ENCODE measurements at regions not wholly inside any gene's neighbourhood (a gene's known extent, or its start where the extent isn't known, plus 50 kb on each side); places are given as distances from the start of the nearest gene placed in this dataset.
"Not testable (repeated sequence)": the region's sequence is repeated elsewhere in the genome, so short reads cannot be mapped to it uniquely, and the experiment has no call there.

GRCh38 chr11:115611343-115611742, 107.1 kb upstream of the CADM1 start:
- H3K27me3 ChIP-seq (replicated peaks; ENCODE audit: control insufficient read depth, insufficient read depth, low read length): 0 out of 2 replicates have a peak, but pooled peaks cover 2% of the 10 kb centered on the region
- peaks cover 7% of the 10 kb centered on the region for H3K4me1 Mint-ChIP-seq (ENCODE audit: low read depth, unreplicated experiment)
- H3K36me3 ChIP-seq (ENCODE audit: control insufficient read depth, insufficient read depth, low read length): no peaks in the 10 kb centered on the region
- DNase-seq: no peak
- H3K27me3 Mint-ChIP-seq (ENCODE audit: insufficient read depth, unreplicated experiment): peaks cover 8% of the 10 kb centered on the region
- no peaks in the 10 kb centered on the region for H3K36me3 Mint-ChIP-seq (ENCODE audit: insufficient read depth, unreplicated experiment)
- H3K9me3 Mint-ChIP-seq (ENCODE audit: unreplicated experiment): no peaks in the 10 kb centered on the region
- intact Hi-C loops (cut with micrococcal nuclease; ENCODE audit: unreplicated experiment): no loop called here
- no peak for TF ChIP-seq CTCF (IDR thresholded peaks at IDR 0.05; ENCODE audit: insufficient read depth in 1 of 2, low read depth in 1 of 2, low read length in 1 of 2, severe bottlenecking in 1 of 2, unreplicated experiment in 1 of 2)
- BruUV-seq (replicated peaks): no TSS peak
- POLR2A ChIA-PET: no interaction called here
- H3K4me3 ChIP-seq (ENCODE audit: low read depth, low read length): no peak overlapping the region
- no peaks in the 10 kb centered on the region for H3K9me3 ChIP-seq
- no peak overlapping the region for H3K27ac Mint-ChIP-seq (ENCODE audit: unreplicated experiment)
- no peaks in the 10 kb centered on the region for H3K4me1 ChIP-seq
- H3K4me3 Mint-ChIP-seq (ENCODE audit: unreplicated experiment): no peak overlapping the region
- CTCF ChIA-PET: no interaction called here

GRCh38 chr11:115610908-115611307, 106.7 kb upstream of the CADM1 start:
- no peaks in the 10 kb centered on the region for H3K4me1 ChIP-seq
- no peak overlapping the region for H3K27ac Mint-ChIP-seq (ENCODE audit: unreplicated experiment)
- H3K36me3 ChIP-seq (ENCODE audit: control insufficient read depth, insufficient read depth, low read length): no peaks in the 10 kb centered on the region
- no peaks in the 10 kb centered on the region for H3K36me3 Mint-ChIP-seq (ENCODE audit: insufficient read depth, unreplicated experiment)
- peaks cover 7% of the 10 kb centered on the region for H3K4me1 Mint-ChIP-seq (ENCODE audit: low read depth, unreplicated experiment)
- H3K27me3 Mint-ChIP-seq (ENCODE audit: insufficient read depth, unreplicated experiment): peaks cover 8% of the 10 kb centered on the region
- H3K9me3 ChIP-seq: no peaks in the 10 kb centered on the region
- no TSS peak for BruUV-seq (replicated peaks)
- ChIA-PET POLR2A (no interaction called here), CTCF (no interaction called here)
- 0 out of 2 replicates have a peak, but pooled peaks cover 2% of the 10 kb centered on the region for H3K27me3 ChIP-seq (replicated peaks; ENCODE audit: control insufficient read depth, insufficient read depth, low read length)
- no peak overlapping the region for H3K4me3 ChIP-seq (ENCODE audit: low read depth, low read length)
- TF ChIP-seq CTCF (IDR thresholded peaks at IDR 0.05; ENCODE audit: insufficient read depth in 1 of 2, low read depth in 1 of 2, low read length in 1 of 2, severe bottlenecking in 1 of 2, unreplicated experiment in 1 of 2): no peak
- H3K9me3 Mint-ChIP-seq (ENCODE audit: unreplicated experiment): no peaks in the 10 kb centered on the region
- H3K4me3 Mint-ChIP-seq (ENCODE audit: unreplicated experiment): no peak overlapping the region
- intact Hi-C loops (cut with micrococcal nuclease; ENCODE audit: unreplicated experiment): no loop called here
- DNase-seq: no peak

GRCh38 chr11:115610234-115610633, 106.0 kb upstream of the CADM1 start:
- CTCF ChIA-PET; H3K9me3 Mint-ChIP-seq (ENCODE audit: unreplicated experiment); BruUV-seq (replicated peaks); POLR2A ChIA-PET; H3K27me3 Mint-ChIP-seq (ENCODE audit: insufficient read depth, unreplicated experiment); H3K9me3 ChIP-seq; H3K27ac Mint-ChIP-seq (ENCODE audit: unreplicated experiment); H3K4me1 ChIP-seq; H3K36me3 Mint-ChIP-seq (ENCODE audit: insufficient read depth, unreplicated experiment); intact Hi-C loops (cut with micrococcal nuclease; ENCODE audit: unreplicated experiment); H3K4me1 Mint-ChIP-seq (ENCODE audit: low read depth, unreplicated experiment); H3K4me3 ChIP-seq (ENCODE audit: low read depth, low read length); H3K27me3 ChIP-seq (replicated peaks; ENCODE audit: control insufficient read depth, insufficient read depth, low read length); H3K36me3 ChIP-seq (ENCODE audit: control insufficient read depth, insufficient read depth, low read length); DNase-seq; H3K4me3 Mint-ChIP-seq (ENCODE audit: unreplicated experiment): not testable (repeated sequence)

GRCh38 chr11:115608976-115609375, 104.8 kb upstream of the CADM1 start:
- H3K36me3 Mint-ChIP-seq (ENCODE audit: insufficient read depth, unreplicated experiment): no peaks in the 10 kb centered on the region
- no peak overlapping the region for H3K4me3 Mint-ChIP-seq (ENCODE audit: unreplicated experiment)
- BruUV-seq (replicated peaks): no TSS peak
- no peaks in the 10 kb centered on the region for H3K36me3 ChIP-seq (ENCODE audit: control insufficient read depth, insufficient read depth, low read length)
- POLR2A ChIA-PET: no interaction called here
- intact Hi-C loops (cut with micrococcal nuclease; ENCODE audit: unreplicated experiment): no loop called here
- H3K27me3 Mint-ChIP-seq (ENCODE audit: insufficient read depth, unreplicated experiment): peaks cover 11% of the 10 kb centered on the region
- CTCF ChIA-PET: interaction anchor here (0.6 kb wide), 1 partner anchor 555 kb away, joined by 3 read pairs; no protein-coding TSS in a partner anchor
- H3K9me3 Mint-ChIP-seq (ENCODE audit: unreplicated experiment): no peaks in the 10 kb centered on the region
- no peak for TF ChIP-seq CTCF (IDR thresholded peaks at IDR 0.05; ENCODE audit: insufficient read depth in 1 of 2, low read depth in 1 of 2, low read length in 1 of 2, severe bottlenecking in 1 of 2, unreplicated experiment in 1 of 2)
- 0 out of 2 replicates have a peak, but pooled peaks cover 2% of the 10 kb centered on the region for H3K27me3 ChIP-seq (replicated peaks; ENCODE audit: control insufficient read depth, insufficient read depth, low read length)
- H3K4me1 ChIP-seq: no peaks in the 10 kb centered on the region
- peaks cover 7% of the 10 kb centered on the region for H3K4me1 Mint-ChIP-seq (ENCODE audit: low read depth, unreplicated experiment)
- no peak for DNase-seq
- H3K4me3 ChIP-seq (ENCODE audit: low read depth, low read length): no peak overlapping the region
- no peaks in the 10 kb centered on the region for H3K9me3 ChIP-seq
- no peak overlapping the region for H3K27ac Mint-ChIP-seq (ENCODE audit: unreplicated experiment)

Data from Caco-2 (cell line).